SU-DHL-6 (cell line): ENCODE measurements at regions not wholly inside any gene's neighbourhood (a gene's known extent, or its start where the extent isn't known, plus 50 kb on each side); places are given as distances from the start of the nearest gene placed in this dataset.

Experiments used
- CTCF ChIP-seq: fragments of 200-600 bp; sonication (generic); IDR thresholded peaks from one replicate; pipeline ENCODE4 v1.5.1; 2017; ENCODE audit warnings: antibody characterized with exemption, mild to moderate bottlenecking, low read length, moderate library complexity; ENCODE audit not compliant: insufficient read depth, poor library complexity, severe bottlenecking
- EZH2phosphoT487 ChIP-seq: fragments of 200-600 bp; sonication (generic), shearing (Covaris generic); conservative IDR thresholded peaks from 2 replicates; pipeline ENCODE4 v1.6.1; 2018; ENCODE audit warnings: mild to moderate bottlenecking, antibody characterized with exemption, low read length, moderate library complexity, mixed read lengths

- TF ChIP-seq EZH2phosphoT487 = no peak
- TF ChIP-seq CTCF = no peak
Observed at GRCh38 chr12:132416827-132417226, 73.1 kb upstream of the FBRSL1 start.
